Myocyte (in vitro differentiated cells): ENCODE measurements at regions not wholly inside any gene's neighbourhood (a gene's known extent, or its start where the extent isn't known, plus 50 kb on each side); places are given as distances from the start of the nearest gene placed in this dataset.
"Not testable (repeated sequence)": the region's sequence is repeated elsewhere in the genome, so short reads cannot be mapped to it uniquely, and the experiment has no call there.

Experiments
- DNase-seq: peaks from one replicate; pipeline ENCODE4 v3.0.0-alpha.2; 2012; ENCODE audit warnings: low read depth

- no peak for DNase-seq
Measured at GRCh38 chr10:25852364-25852941, 81.6 kb upstream of the MYO3A start.

- DNase-seq: no peak
Measured at GRCh38 chr10:25858076-25858475, 76.0 kb upstream of the MYO3A start.

- DNase-seq: no peak
Measured at GRCh38 chr10:25865267-25865666, 68.8 kb upstream of the MYO3A start.

- DNase-seq: no peak
Measured at GRCh38 chr10:25867321-25867720, 66.7 kb upstream of the MYO3A start.

GRCh38 chr10:25869067-25869591 is 64.9 kb upstream of the MYO3A start:
- DNase-seq: no peak

- no peak for DNase-seq
Measured at GRCh38 chr10:25869609-25870008, 64.4 kb upstream of the MYO3A start.

GRCh38 chr10:25874402-25874801 is 59.6 kb upstream of the MYO3A start:
- DNase-seq: not testable (repeated sequence)

- peak; percentile 57 for DNase-seq
Measured at GRCh38 chr10:25875556-25876165, 58.4 kb upstream of the MYO3A start.

- no peak for DNase-seq
Measured at GRCh38 chr10:25877296-25877695, 56.7 kb upstream of the MYO3A start.
